ENCODE measurements at regions not wholly inside any gene's neighbourhood (a gene's known extent, or its start where the extent isn't known, plus 50 kb on each side); places are given as distances from the start of the nearest gene placed in this dataset.
"Not testable (repeated sequence)": the region's sequence is repeated elsewhere in the genome, so short reads cannot be mapped to it uniquely, and the experiment has no call there.

DNA sequence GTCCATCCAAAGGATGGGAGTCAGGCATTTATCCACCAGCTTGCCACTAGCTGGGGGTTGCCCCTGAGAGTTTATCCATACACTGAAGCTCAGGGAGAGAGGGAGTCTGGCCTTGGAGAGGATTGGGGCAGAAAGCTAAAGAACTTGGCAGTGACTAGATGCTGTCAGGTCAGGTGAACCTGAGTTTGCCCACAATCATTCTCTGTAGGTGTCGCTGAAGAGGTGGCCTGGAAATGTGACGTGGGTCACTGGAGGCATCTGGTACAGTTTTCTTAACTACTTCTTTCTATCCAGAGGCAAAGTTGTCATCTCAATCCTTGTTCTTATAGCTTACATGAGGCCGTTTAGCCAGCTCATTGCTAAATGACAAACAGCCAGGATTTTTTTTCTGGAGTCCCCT, 298.0 kb upstream of the CTNNB1 start:
- Histone ChIP-seq H4K12ac (ENCODE audit: low read depth, low read length) (no peak overlapping the region), H3K79me2 (ENCODE audit: control insufficient read depth, insufficient read depth, low read length, poor library complexity) (no peaks in the 10 kb centered on the region), H2AFZ (ENCODE audit: insufficient read depth, low read length, poor library complexity) (no peak overlapping the region), H3K27me3 (ENCODE audit: insufficient read depth, low read length) (no peaks in the 10 kb centered on the region), H4K91ac (ENCODE audit: low read depth, low read length) (no peak overlapping the region), H2BK120ac (ENCODE audit: insufficient read depth, low read length, poor library complexity) (no peak overlapping the region), H3K9me3 (ENCODE audit: insufficient read depth, low read depth, low read length) (no peaks in the 10 kb centered on the region), H3K4ac (ENCODE audit: low read depth, low read length) (no peak overlapping the region), H3K4me2 (ENCODE audit: low read length) (no peak overlapping the region), H3K23ac (ENCODE audit: low read length) (no peak overlapping the region), H3K4me3 (ENCODE audit: low read depth, low read length) (no peak overlapping the region), H3K27ac (ENCODE audit: low read depth, low read length) (no peak overlapping the region), H3K4me1 (ENCODE audit: control insufficient read depth in 1 of 2, insufficient read depth in 2 of 2, low read length in 2 of 2) (peaks cover 0 to 6% of the 10 kb centered on the region in 2 experiments), H2AK5ac (ENCODE audit: low read length) (no peak overlapping the region), H3K79me1 (ENCODE audit: low read length) (no peaks in the 10 kb centered on the region), H2BK5ac (ENCODE audit: low read depth, low read length, poor library complexity) (no peak overlapping the region), H3K18ac (ENCODE audit: low read length) (no peak overlapping the region), H3K14ac (ENCODE audit: low read length) (no peak overlapping the region), H3K36me3 (ENCODE audit: control insufficient read depth in 1 of 2, insufficient read depth in 2 of 2, low read length in 2 of 2) (no peaks in the 10 kb centered on the region), H3K9ac (ENCODE audit: low read length) (no peak overlapping the region), H4K8ac (ENCODE audit: low read depth, low read length) (no peak overlapping the region), H2BK12ac (ENCODE audit: low read length) (peak overlapping the region; percentile 59)
- WGBS (ENCODE audit: extremely low coverage, insufficient coverage, insufficient read length), result no CpG with 5 or more reads among the region's 3 CpGs
- DNase-seq, result no peak

DNA sequence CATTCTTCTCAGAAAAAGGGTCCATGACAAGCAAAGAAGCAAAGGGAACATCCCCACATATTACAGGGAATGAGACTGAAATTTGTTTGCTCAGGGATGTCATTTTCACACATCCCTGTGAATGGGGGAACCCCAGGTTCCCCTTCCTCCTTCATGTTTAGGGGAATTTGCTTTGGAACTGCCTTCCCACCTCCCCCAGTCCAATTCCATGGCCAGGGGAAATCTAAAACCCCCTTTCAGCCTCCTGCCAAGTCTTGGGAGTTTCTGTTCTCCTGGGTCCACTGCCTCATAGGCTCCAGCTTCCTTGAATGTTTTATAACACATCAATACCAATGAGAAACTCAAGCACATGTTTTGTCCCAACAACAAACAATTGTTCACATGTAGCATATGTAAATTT, 297.5 kb upstream of the CTNNB1 start:
- no peak overlapping the region for H3K14ac ChIP-seq (ENCODE audit: low read length)
- no peak overlapping the region for H2AK5ac ChIP-seq (ENCODE audit: low read length)
- no peak overlapping the region for H3K4me2 ChIP-seq (ENCODE audit: low read length)
- no peak overlapping the region for H2AFZ ChIP-seq (ENCODE audit: insufficient read depth, low read length, poor library complexity)
- H3K23ac ChIP-seq (ENCODE audit: low read length), result no peak overlapping the region
- H3K4me1 ChIP-seq (ENCODE audit: control insufficient read depth in 1 of 2, insufficient read depth in 2 of 2, low read length in 2 of 2), result peaks cover 0 to 6% of the 10 kb centered on the region in 2 experiments
- H3K4ac ChIP-seq (ENCODE audit: low read depth, low read length), result no peak overlapping the region
- H2BK5ac ChIP-seq (ENCODE audit: low read depth, low read length, poor library complexity), result no peak overlapping the region
- no peaks in the 10 kb centered on the region for H3K79me1 ChIP-seq (ENCODE audit: low read length)
- H3K36me3 ChIP-seq (ENCODE audit: control insufficient read depth in 1 of 2, insufficient read depth in 2 of 2, low read length in 2 of 2), result no peaks in the 10 kb centered on the region
- no peaks in the 10 kb centered on the region for H3K9me3 ChIP-seq (ENCODE audit: insufficient read depth, low read depth, low read length)
- H3K27ac ChIP-seq (ENCODE audit: low read depth, low read length), result no peak overlapping the region
- no peak overlapping the region for H3K4me3 ChIP-seq (ENCODE audit: low read depth, low read length)
- no peaks in the 10 kb centered on the region for H3K79me2 ChIP-seq (ENCODE audit: control insufficient read depth, insufficient read depth, low read length, poor library complexity)
- H4K8ac ChIP-seq (ENCODE audit: low read depth, low read length), result no peak overlapping the region
- no peak overlapping the region for H4K91ac ChIP-seq (ENCODE audit: low read depth, low read length)
- no peak overlapping the region for H3K18ac ChIP-seq (ENCODE audit: low read length)
- H3K27me3 ChIP-seq (ENCODE audit: insufficient read depth, low read length), result no peaks in the 10 kb centered on the region
- H2BK120ac ChIP-seq (ENCODE audit: insufficient read depth, low read length, poor library complexity), result no peak overlapping the region
- DNase-seq, result no peak
- no peak overlapping the region for H3K9ac ChIP-seq (ENCODE audit: low read length)
- H2BK12ac ChIP-seq (ENCODE audit: low read length), result no peak overlapping the region
- no peak overlapping the region for H4K12ac ChIP-seq (ENCODE audit: low read depth, low read length)

- not testable (repeated sequence) for H3K27ac ChIP-seq (ENCODE audit: low read depth, low read length); H3K27me3 ChIP-seq (ENCODE audit: insufficient read depth, low read length); H3K79me1 ChIP-seq (ENCODE audit: low read length); H3K9ac ChIP-seq (ENCODE audit: low read length); H3K4me1 ChIP-seq (ENCODE audit: control insufficient read depth in 1 of 2, insufficient read depth in 2 of 2, low read length in 2 of 2); DNase-seq; H4K8ac ChIP-seq (ENCODE audit: low read depth, low read length); H4K12ac ChIP-seq (ENCODE audit: low read depth, low read length); H3K79me2 ChIP-seq (ENCODE audit: control insufficient read depth, insufficient read depth, low read length, poor library complexity); H3K14ac ChIP-seq (ENCODE audit: low read length); H2BK120ac ChIP-seq (ENCODE audit: insufficient read depth, low read length, poor library complexity); H3K4ac ChIP-seq (ENCODE audit: low read depth, low read length); H3K9me3 ChIP-seq (ENCODE audit: insufficient read depth, low read depth, low read length); H3K23ac ChIP-seq (ENCODE audit: low read length); H2AK5ac ChIP-seq (ENCODE audit: low read length); H3K36me3 ChIP-seq (ENCODE audit: control insufficient read depth in 1 of 2, insufficient read depth in 2 of 2, low read length in 2 of 2); H2AFZ ChIP-seq (ENCODE audit: insufficient read depth, low read length, poor library complexity); H3K18ac ChIP-seq (ENCODE audit: low read length); H4K91ac ChIP-seq (ENCODE audit: low read depth, low read length); H2BK5ac ChIP-seq (ENCODE audit: low read depth, low read length, poor library complexity)
- peak overlapping the region; percentile 12 for H3K4me3 ChIP-seq (ENCODE audit: low read depth, low read length)
- H3K4me2 ChIP-seq (ENCODE audit: low read length), result peak overlapping the region; percentile 56
- no CpG with 5 or more reads among the region's 26 CpGs for WGBS (ENCODE audit: extremely low coverage, insufficient coverage, insufficient read length)
- H2BK12ac ChIP-seq (ENCODE audit: low read length), result peak overlapping the region; percentile 8
Observed at GRCh38 chr3:40907907-40908465, 291.3 kb upstream of the CTNNB1 start.

- Histone ChIP-seq H3K4ac (ENCODE audit: low read depth, low read length) (no peak overlapping the region), H3K14ac (ENCODE audit: low read length) (no peak overlapping the region)
- WGBS (ENCODE audit: extremely low coverage, insufficient coverage, insufficient read length), result no CpG with 5 or more reads among the region's 3 CpGs
Observed at GRCh38 chr3:40908612-40909011, 290.7 kb upstream of the CTNNB1 start.

More at GRCh38 chr3:40908612-40909011, 290.7 kb upstream of the CTNNB1 start:
- no peak overlapping the region for H2BK120ac ChIP-seq (ENCODE audit: insufficient read depth, low read length, poor library complexity)
- H3K4me3 ChIP-seq (ENCODE audit: low read depth, low read length), result no peak overlapping the region
- H3K4me2 ChIP-seq (ENCODE audit: low read length), result no peak overlapping the region
- DNase-seq, result peak in 1 of 2 donors; percentile 12
- H4K91ac ChIP-seq (ENCODE audit: low read depth, low read length), result no peak overlapping the region
- H3K18ac ChIP-seq (ENCODE audit: low read length), result no peak overlapping the region
- H3K27ac ChIP-seq (ENCODE audit: low read depth, low read length), result no peak overlapping the region
- H3K23ac ChIP-seq (ENCODE audit: low read length), result no peak overlapping the region
- no peak overlapping the region for H3K9ac ChIP-seq (ENCODE audit: low read length)
- H3K79me1 ChIP-seq (ENCODE audit: low read length), result no peaks in the 10 kb centered on the region
- H4K8ac ChIP-seq (ENCODE audit: low read depth, low read length), result no peak overlapping the region
- H3K9me3 ChIP-seq (ENCODE audit: insufficient read depth, low read depth, low read length), result no peaks in the 10 kb centered on the region
- H2AK5ac ChIP-seq (ENCODE audit: low read length), result no peak overlapping the region
- no peak overlapping the region for H4K12ac ChIP-seq (ENCODE audit: low read depth, low read length)
- H2BK5ac ChIP-seq (ENCODE audit: low read depth, low read length, poor library complexity), result no peak overlapping the region
- H3K27me3 ChIP-seq (ENCODE audit: insufficient read depth, low read length), result no peaks in the 10 kb centered on the region
- H3K4me1 ChIP-seq (ENCODE audit: control insufficient read depth in 1 of 2, insufficient read depth in 2 of 2, low read length in 2 of 2), result peaks cover 0 to 2% of the 10 kb centered on the region in 2 experiments
- no peaks in the 10 kb centered on the region for H3K79me2 ChIP-seq (ENCODE audit: control insufficient read depth, insufficient read depth, low read length, poor library complexity)
- H3K36me3 ChIP-seq (ENCODE audit: control insufficient read depth in 1 of 2, insufficient read depth in 2 of 2, low read length in 2 of 2), result no peaks in the 10 kb centered on the region
- H2BK12ac ChIP-seq (ENCODE audit: low read length), result peak overlapping the region; percentile 36
- H2AFZ ChIP-seq (ENCODE audit: insufficient read depth, low read length, poor library complexity), result no peak overlapping the region

Data from trophoblast cell (in vitro differentiated cells and primary cell).